Lung (tissue), 11 donors: ENCODE measurements at regions not wholly inside any gene's neighbourhood (a gene's known extent, or its start where the extent isn't known, plus 50 kb on each side); places are given as distances from the start of the nearest gene placed in this dataset.

ENCODE experiments used
- ATAC-seq: fragments of 200-7000 bp; cut with Tn5 transposase; one replicate; pipeline ENCODE4 v1.9.1; 2020; ENCODE audit warnings: moderate number of reproducible peaks; ENCODE audit not compliant: insufficient read depth, low FRiP score
- DNase-seq, 3 donors: peaks; one replicate each; pipeline ENCODE4 v3.0.0-alpha.2; 2013 to 2017
- H3K27ac ChIP-seq, 2 donors: one replicate each; pipeline ENCODE4 v1.5.1; 2013; ENCODE audit warnings: mild to moderate bottlenecking in 2 of 2, moderate library complexity in 2 of 2, control low read depth in 1 of 2, inconsistent platforms in 1 of 2, low read depth in 1 of 2, low read length in 1 of 2
- H3K27me3 ChIP-seq, 3 donors: one replicate each; pipeline ENCODE4 v1.5.1; 2013; ENCODE audit warnings: low read length in 2 of 3; ENCODE audit not compliant: control insufficient read depth in 3 of 3, insufficient read depth in 3 of 3
- H3K36me3 ChIP-seq, 4 donors: one replicate each; pipeline ENCODE4 v1.5.1; 2013; ENCODE audit warnings: low read length in 4 of 4, mild to moderate bottlenecking in 1 of 4, moderate library complexity in 1 of 4; ENCODE audit not compliant: control insufficient read depth in 4 of 4, insufficient read depth in 4 of 4
- H3K4me1 ChIP-seq, 5 donors: one replicate each; pipeline ENCODE4 v1.5.1; 2013; ENCODE audit warnings: low read length in 5 of 5, mild to moderate bottlenecking in 2 of 5, moderate library complexity in 1 of 5; ENCODE audit not compliant: control insufficient read depth in 5 of 5, insufficient read depth in 5 of 5
- H3K4me3 ChIP-seq: one replicate; pipeline ENCODE4 v1.5.1; 2013; ENCODE audit warnings: mild to moderate bottlenecking, control low read depth, moderate library complexity
- H3K9ac ChIP-seq, 2 donors: one replicate each; pipeline ENCODE4 v1.5.1; 2013; ENCODE audit warnings: low read length in 2 of 2, control low read depth in 1 of 2; ENCODE audit not compliant: insufficient read depth in 1 of 2
- H3K9me3 ChIP-seq, 4 donors: one replicate each; pipeline ENCODE4 v1.5.1; 2013; ENCODE audit warnings: low read length in 3 of 4, mild to moderate bottlenecking in 1 of 4, moderate library complexity in 1 of 4; ENCODE audit not compliant: control insufficient read depth in 4 of 4, insufficient read depth in 3 of 4
- CTCF ChIP-seq: IDR thresholded peaks from 2 replicates; pipeline ENCODE4 v1.5.1; 2012; ENCODE audit warnings: mild to moderate bottlenecking; ENCODE audit errors: control extremely low read depth, extremely low read depth
- WGBS, 2 donors: extraction: QIAGEN DNeasy Blood & Tissue Kit; methylation state at CpG; one replicate each; pipeline ENCODE4 v1.1.7; 2013; 5-methylcytosine and 5-hydroxymethylcytosine counted together
- donor health status: control.
- donor health status: control.
- donor health status: Bipolar disorder and iron deficiency.
- donor health status: healthy.
- donor health status: DM: yes; HTN: yes; CAD: no.

GRCh38 chrX:81489987-81490386, 288.1 kb downstream of the SH3BGRL start:
- DNase-seq (peak in 2 of 3 donors; percentile 0 to 3), ATAC-seq (no peak)
- Histone ChIP-seq H3K27ac (no peak overlapping the region), H3K4me3 (no peak overlapping the region), H3K4me1 (no peaks in the 10 kb centered on the region), H3K9me3 (peaks cover 0 to 2% (median 0%) of the 10 kb centered on the region in 4 donors), H3K27me3 (no peaks in the 10 kb centered on the region), H3K36me3 (no peaks in the 10 kb centered on the region), H3K9ac (no peak overlapping the region)
- TF ChIP-seq CTCF = no peak
- WGBS, 2 donors = 39 to 68% methylated on average over 1 of the region's 1 CpG

GRCh38 chrX:81527881-81528440, 326.1 kb downstream of the SH3BGRL start:
- no peaks in the 10 kb centered on the region for H3K4me1 ChIP-seq
- H3K27me3 ChIP-seq = no peaks in the 10 kb centered on the region
- H3K36me3 ChIP-seq = no peaks in the 10 kb centered on the region
- H3K9ac ChIP-seq = no peak overlapping the region
- no peak for TF ChIP-seq CTCF
- no peaks in the 10 kb centered on the region for H3K9me3 ChIP-seq
- no peak overlapping the region for H3K4me3 ChIP-seq
- no peak overlapping the region for H3K27ac ChIP-seq
- no peak for ATAC-seq
- no peak for DNase-seq
- WGBS, 2 donors = 84 to 89% methylated on average over 2 of the region's 2 CpGs

GRCh38 chrX:81537723-81538122, 335.8 kb downstream of the SH3BGRL start:
- DNase-seq (no peak), ATAC-seq (no peak)
- Histone ChIP-seq H3K9ac (no peak overlapping the region), H3K27me3 (no peaks in the 10 kb centered on the region), H3K27ac (no peak overlapping the region), H3K36me3 (no peaks in the 10 kb centered on the region), H3K4me3 (no peak overlapping the region), H3K9me3 (peaks cover 0 to 13% (median 0%) of the 10 kb centered on the region in 4 donors), H3K4me1 (no peaks in the 10 kb centered on the region)
- 55 to 92% methylated on average over 3 of the region's 3 CpGs for WGBS, 2 donors
- TF ChIP-seq CTCF = no peak

- no peak overlapping the region for H3K4me3 ChIP-seq
- no peaks in the 10 kb centered on the region for H3K36me3 ChIP-seq
- no peak overlapping the region for H3K27ac ChIP-seq
- H3K27me3 ChIP-seq = no peaks in the 10 kb centered on the region
- no peak overlapping the region for H3K9ac ChIP-seq
- ATAC-seq = no peak
- peaks cover 0 to 2% (median 0%) of the 10 kb centered on the region in 4 donors for H3K9me3 ChIP-seq
- no peaks in the 10 kb centered on the region for H3K4me1 ChIP-seq
- TF ChIP-seq CTCF = no peak
- DNase-seq = no peak
- WGBS, 2 donors = 94 to 96% methylated on average over 2 of the region's 2 CpGs
Measured at GRCh38 chrX:81542255-81542654, 340.4 kb downstream of the SH3BGRL start.
